HepG2 (cell line): ENCODE measurements at regions not wholly inside any gene's neighbourhood (a gene's known extent, or its start where the extent isn't known, plus 50 kb on each side); places are given as distances from the start of the nearest gene placed in this dataset.

Experiments
- ATAC-seq: fragments of 200-7000 bp; cut with Tn5 transposase; 3 replicates; pipeline ENCODE4 v1.9.1; 2020; ENCODE audit warnings: mild to moderate bottlenecking, moderate library complexity
- BruUV-seq: library from RNA; stranded (reverse); fragments of 400-500 nt; replicated peaks from 2 replicates; lab custom pipeline; 2021; lab: Mats Ljungman, UMichigan
- CTCF ChIA-PET: fragments of 300-600 bp; formaldehyde crosslinking; extraction: SDS; loops from one replicate; lab custom pipeline; 2021; ENCODE audit warnings: low total read pairs, inconsistent platforms, low intra/inter-chr PET ratio; lab: Yijun Ruan, JAX
- POLR2A ChIA-PET: fragments of 350-600 bp; sonication (Branson Sonifier 250); formaldehyde crosslinking; loops from one replicate; lab custom pipeline; 2020; ENCODE audit warnings: antibody characterized with exemption, inconsistent platforms; lab: Yijun Ruan, JAX
- DNase-seq: peaks from one replicate; pipeline ENCODE4 v3.0.0-alpha.2; 2015; ENCODE audit warnings: low spot score
- FAIRE-seq: peaks from 3 replicates; lab custom pipeline; 2011; peaks lifted over from hg19 to GRCh38; lab: Jason Lieb, UNC
- H2AFZ ChIP-seq: one replicate; pipeline ENCODE4 v1.6.1; 2011; ENCODE audit warnings: low read length, inconsistent platforms
- H3K27ac ChIP-seq: fragments of 300-600 bp; 3 replicates; pipeline ENCODE4 v1.8.0; 2011; ENCODE audit warnings: mixed run types, mild to moderate bottlenecking, mixed read lengths, low read length, inconsistent platforms; ENCODE audit not compliant: insufficient read depth; ENCODE audit errors: extremely low read length
- H3K27me3 ChIP-seq, 2 experiments: fragments of 200-600 bp in 1 of 2; 2 replicates in 1 of 2; 3 replicates in 1 of 2; pipeline versions ENCODE4 v1.6.0 to v1.8.0; 2011; ENCODE audit warnings: low read length in 2 of 2, mild to moderate bottlenecking in 2 of 2, moderate library complexity in 2 of 2, inconsistent platforms in 1 of 2; ENCODE audit not compliant: insufficient read depth in 2 of 2, control insufficient read depth in 1 of 2
- H3K36me3 ChIP-seq, 2 experiments: fragments of 200-600 bp in 1 of 2; replicated peaks in 1 of 2; 2 replicates in 1 of 2; 3 replicates in 1 of 2; pipeline versions ENCODE4 v1.5.1 to v1.8.0; 2011; ENCODE audit warnings: low read length in 2 of 2, inconsistent platforms in 1 of 2; ENCODE audit not compliant: insufficient read depth in 2 of 2, control insufficient read depth in 1 of 2
- H3K4me1 ChIP-seq: 2 replicates; pipeline ENCODE4 v1.5.1; 2012; ENCODE audit warnings: low read length, inconsistent platforms; ENCODE audit not compliant: insufficient read depth
- H3K4me2 ChIP-seq: 2 replicates; pipeline ENCODE4 v1.6.0; 2011; ENCODE audit warnings: low read depth, low read length, inconsistent platforms
- H3K4me3 ChIP-seq, 3 experiments: fragments of 200-600 bp in 1 of 3; sonication (generic), shearing (Covaris generic) in 1 of 3; replicated peaks in 1 of 3; 2 replicates each; pipeline ENCODE4 v1.5.1; 2011 to 2016; ENCODE audit warnings: low read length in 3 of 3, inconsistent platforms in 2 of 3, low read depth in 2 of 3, mild to moderate bottlenecking in 2 of 3, control low read depth in 1 of 3, mixed read lengths in 1 of 3; ENCODE audit not compliant: insufficient read depth in 1 of 3
- H3K79me2 ChIP-seq: one replicate; pipeline ENCODE4 v1.6.1; 2011; ENCODE audit warnings: low read length, inconsistent platforms; ENCODE audit not compliant: insufficient read depth
- H3K9ac ChIP-seq: 2 replicates; pipeline ENCODE4 v1.6.0; 2011; ENCODE audit warnings: mild to moderate bottlenecking, low read depth, low read length, inconsistent platforms; ENCODE audit not compliant: insufficient read depth
- H3K9me3 ChIP-seq: 2 replicates; pipeline ENCODE4 v1.5.1; 2012; ENCODE audit warnings: mild to moderate bottlenecking, low read length
- H4K20me1 ChIP-seq: 2 replicates; pipeline ENCODE4 v1.6.0; 2011; ENCODE audit warnings: inconsistent platforms, mild to moderate bottlenecking, low read length, moderate library complexity; ENCODE audit not compliant: insufficient read depth
- CC2D1A ChIP-seq: sonication (generic); formaldehyde crosslinking; IDR thresholded peaks from 2 replicates; pipeline ENCODE4 v1.8.1; 2023; ENCODE audit warnings: mild to moderate bottlenecking, missing genetic modification reagents
- FOXA3 ChIP-seq: IDR thresholded peaks from 2 replicates; pipeline ENCODE4 v1.6.1; 2016; ENCODE audit warnings: missing genetic modification reagents, missing compliant biosample characterization
- MAFK ChIP-seq, 2 experiments: IDR thresholded peaks in 1 of 2; conservative IDR thresholded peaks in 1 of 2; 2 replicates each; pipeline ENCODE4 v1.6.1; 2011; ENCODE audit warnings: improper control_type of control experiment in 2 of 2, low read length in 2 of 2
- RXRB ChIP-seq: IDR thresholded peaks from 2 replicates; pipeline ENCODE4 v1.6.1; 2016; ENCODE audit warnings: borderline replicate concordance, missing genetic modification reagents, missing compliant biosample characterization
- SRSF4 ChIP-seq: fragments of 200-400 bp; formaldehyde crosslinking; IDR thresholded peaks from one replicate; pipeline ENCODE4 v1.6.1; 2018; ENCODE audit warnings: mild to moderate bottlenecking, low read depth, low read length, moderate library complexity; ENCODE audit not compliant: poor library complexity, severe bottlenecking
- STAT6 ChIP-seq: sonication (generic); formaldehyde crosslinking; IDR thresholded peaks from 2 replicates; pipeline ENCODE4 v1.4.0; 2020; ENCODE audit warnings: missing genetic modification reagents, mild to moderate bottlenecking, borderline replicate concordance
- ZKSCAN1 ChIP-seq: fragments of 150-350 bp; IDR thresholded peaks from 2 replicates; pipeline ENCODE4 v1.6.1; 2014; ENCODE audit warnings: low read length
- ZNF12 ChIP-seq: sonication (generic); formaldehyde crosslinking; IDR thresholded peaks from 2 replicates; pipeline ENCODE4 v1.5.0; 2020; ENCODE audit warnings: missing genetic modification reagents
- ZNF609 ChIP-seq: sonication (generic); formaldehyde crosslinking; IDR thresholded peaks from 2 replicates; pipeline ENCODE4 v1.4.0; 2020; ENCODE audit warnings: mild to moderate bottlenecking, missing genetic modification reagents, borderline replicate concordance
- ZNF747 ChIP-seq: sonication (generic); formaldehyde crosslinking; IDR thresholded peaks from 2 replicates; pipeline ENCODE4 v1.8.1; 2023; ENCODE audit warnings: missing genetic modification reagents, mild to moderate bottlenecking, borderline replicate concordance
- ZNF790 ChIP-seq: sonication (generic); formaldehyde crosslinking; IDR thresholded peaks from 2 replicates; pipeline ENCODE4 v1.8.0; 2022; ENCODE audit warnings: missing genetic modification reagents, mild to moderate bottlenecking, borderline replicate concordance
- WGBS: methylation state at CpG from one replicate; pipeline ENCODE4 v1.1.6; 2017; ENCODE audit warnings: low lambda C conversion rate; 5-methylcytosine and 5-hydroxymethylcytosine counted together
- in situ Hi-C: cut with HindIII; loops from 2 replicates; pipeline ENCODE4 v1.10.0; 2017; ENCODE audit warnings: low pct_unique_long_range_greater_than_20kb; ENCODE audit not compliant: extremely low pct_ligation_motif_present
- intact Hi-C: fragments of 100-400 bp; cut with micrococcal nuclease; formaldehyde crosslinking; loops from one replicate; pipeline ENCODE4 v1.10.0; 2022; ENCODE audit not compliant: unreplicated experiment

- TF ChIP-seq ZNF609 (CRISPR knock-in tag) (no peak), CC2D1A (CRISPR knock-in tag) (no peak)
Observed at GRCh38 chr5:113917997-113918396, 404.5 kb downstream of the YTHDC2 start (continued).

GRCh38 chr5:113922343-113922742 lies 408.8 kb downstream of the YTHDC2 start:
- ChIA-PET CTCF (no interaction called here), POLR2A (no interaction called here)
- H4K20me1 ChIP-seq: no peaks in the 10 kb centered on the region
- no peaks in the 10 kb centered on the region; a peak in 1 of 5 replicates for H3K27me3 ChIP-seq
- H3K4me2 ChIP-seq: no peak overlapping the region
- in situ Hi-C loops (no loop called here), intact Hi-C loops (no loop called here)
- no peaks in the 10 kb centered on the region for H3K4me1 ChIP-seq
- no peak for DNase-seq
- ATAC-seq: no peak
- no TSS peak for BruUV-seq
- no peak overlapping the region for H3K4me3 ChIP-seq
- no peaks in the 10 kb centered on the region for H3K36me3 ChIP-seq
- no peak overlapping the region for H2AFZ ChIP-seq
- H3K9me3 ChIP-seq: no peaks in the 10 kb centered on the region
- no peak overlapping the region for H3K27ac ChIP-seq
- WGBS: 0% methylated on average over 3 of the region's 3 CpGs
- H3K9ac ChIP-seq: no peak overlapping the region
- no peak for FAIRE-seq
- no peak for TF ChIP-seq ZKSCAN1
- TF ChIP-seq RXRB (CRISPR knock-in tag): no peak
- TF ChIP-seq FOXA3 (CRISPR knock-in tag): no peak
- TF ChIP-seq STAT6 (CRISPR knock-in tag): no peak
- 0 out of 4 replicates have a peak, but pooled peaks have one; percentile 4 to 6 for TF ChIP-seq MAFK (conservative IDR thresholded peaks at IDR 0.05 in 1 of 2, IDR thresholded peaks at IDR 0.05 in 1 of 2; ENCODE audit: low read length in 2 of 2)
- TF ChIP-seq ZNF790 (CRISPR knock-in tag): no peak
- no peak for TF ChIP-seq SRSF4
- no peak for TF ChIP-seq ZNF12 (CRISPR knock-in tag)
- no peak for TF ChIP-seq ZNF747 (CRISPR knock-in tag)
- H3K79me2 ChIP-seq: no peaks in the 10 kb centered on the region
